Trophoblast cell (in vitro differentiated cells and primary cell): ENCODE measurements at regions not wholly inside any gene's neighbourhood (a gene's known extent, or its start where the extent isn't known, plus 50 kb on each side); places are given as distances from the start of the nearest gene placed in this dataset.

Source experiments
- DNase-seq, 2 donors: peaks; one replicate each; pipeline ENCODE4 v3.0.0-alpha.2; 2016
- H2AFZ ChIP-seq: 2 replicates; pipeline ENCODE4 v1.6.1; 2013; ENCODE audit warnings: low read length, moderate library complexity, mild to moderate bottlenecking; ENCODE audit not compliant: insufficient read depth, poor library complexity
- H2AK5ac ChIP-seq: 2 replicates; pipeline ENCODE4 v1.6.1; 2013; ENCODE audit warnings: mild to moderate bottlenecking, low read length
- H2BK120ac ChIP-seq: 2 replicates; pipeline ENCODE4 v1.6.1; 2013; ENCODE audit warnings: low read length, mild to moderate bottlenecking, moderate library complexity; ENCODE audit not compliant: insufficient read depth, poor library complexity
- H2BK12ac ChIP-seq: 2 replicates; pipeline ENCODE4 v1.6.1; 2013; ENCODE audit warnings: mild to moderate bottlenecking, low read length, moderate library complexity
- H2BK5ac ChIP-seq: 2 replicates; pipeline ENCODE4 v1.6.1; 2013; ENCODE audit warnings: low read length, low read depth, moderate library complexity, mild to moderate bottlenecking; ENCODE audit not compliant: poor library complexity
- H3K14ac ChIP-seq: 2 replicates; pipeline ENCODE4 v1.6.1; 2013; ENCODE audit warnings: mild to moderate bottlenecking, low read length
- H3K18ac ChIP-seq: 2 replicates; pipeline ENCODE4 v1.6.1; 2013; ENCODE audit warnings: mild to moderate bottlenecking, low read length
- H3K23ac ChIP-seq: 2 replicates; pipeline ENCODE4 v1.6.1; 2013; ENCODE audit warnings: low read length
- H3K27ac ChIP-seq: 2 replicates; pipeline ENCODE4 v1.5.1; 2013; ENCODE audit warnings: low read depth, mild to moderate bottlenecking, inconsistent platforms, low read length, moderate library complexity
- H3K27me3 ChIP-seq: 2 replicates; pipeline ENCODE4 v1.6.1; 2013; ENCODE audit warnings: inconsistent platforms, mild to moderate bottlenecking, low read length, moderate library complexity; ENCODE audit not compliant: insufficient read depth
- H3K36me3 ChIP-seq, 2 experiments: 1 replicate in 1 of 2; 2 replicates in 1 of 2; pipeline ENCODE4 v1.6.1; 2013; ENCODE audit warnings: low read length in 2 of 2, mild to moderate bottlenecking in 2 of 2, moderate library complexity in 1 of 2; ENCODE audit not compliant: insufficient read depth in 2 of 2, control insufficient read depth in 1 of 2
- H3K4ac ChIP-seq: 2 replicates; pipeline ENCODE4 v1.6.1; 2013; ENCODE audit warnings: low read depth, mild to moderate bottlenecking, low read length, moderate library complexity
- H3K4me1 ChIP-seq, 2 experiments: 1 replicate in 1 of 2; 2 replicates in 1 of 2; pipeline ENCODE4 v1.6.1; 2013; ENCODE audit warnings: low read length in 2 of 2, mild to moderate bottlenecking in 2 of 2, moderate library complexity in 1 of 2; ENCODE audit not compliant: insufficient read depth in 2 of 2, control insufficient read depth in 1 of 2
- H3K4me2 ChIP-seq: 2 replicates; pipeline ENCODE4 v1.6.1; 2013; ENCODE audit warnings: inconsistent platforms, mild to moderate bottlenecking, low read length, moderate library complexity
- H3K4me3 ChIP-seq: 2 replicates; pipeline ENCODE4 v1.5.1; 2013; ENCODE audit warnings: mild to moderate bottlenecking, low read depth, low read length, inconsistent platforms
- H3K79me1 ChIP-seq: one replicate; pipeline ENCODE4 v1.6.1; 2013; ENCODE audit warnings: low read length
- H3K79me2 ChIP-seq: 2 replicates; pipeline ENCODE4 v1.6.1; 2013; ENCODE audit warnings: low read length, mild to moderate bottlenecking; ENCODE audit not compliant: control insufficient read depth, insufficient read depth, poor library complexity
- H3K9ac ChIP-seq: 2 replicates; pipeline ENCODE4 v1.6.1; 2013; ENCODE audit warnings: mild to moderate bottlenecking, low read length
- H3K9me3 ChIP-seq: 2 replicates; pipeline ENCODE4 v1.6.1; 2013; ENCODE audit warnings: low read depth, mild to moderate bottlenecking, control low read depth, inconsistent platforms, low read length; ENCODE audit not compliant: insufficient read depth
- H4K12ac ChIP-seq: 2 replicates; pipeline ENCODE4 v1.6.1; 2013; ENCODE audit warnings: low read depth, mild to moderate bottlenecking, low read length, moderate library complexity
- H4K8ac ChIP-seq: 2 replicates; pipeline ENCODE4 v1.6.1; 2013; ENCODE audit warnings: low read depth, mild to moderate bottlenecking, low read length, moderate library complexity
- H4K91ac ChIP-seq: one replicate; pipeline ENCODE4 v1.6.1; 2013; ENCODE audit warnings: low read depth, mild to moderate bottlenecking, low read length, moderate library complexity
- WGBS: extraction: QIAGEN DNeasy Blood & Tissue Kit; methylation state at CpG from one replicate; pipeline ENCODE4 v1.1.7; 2013; ENCODE audit warnings: missing lambda C conversion rate; ENCODE audit not compliant: insufficient read length, insufficient coverage; ENCODE audit errors: extremely low coverage; 5-methylcytosine and 5-hydroxymethylcytosine counted together

- no peaks in the 10 kb centered on the region for H3K4me1 ChIP-seq
- H3K27me3 ChIP-seq, result no peaks in the 10 kb centered on the region
- no peak overlapping the region for H3K9ac ChIP-seq
- no peak overlapping the region for H2BK12ac ChIP-seq
- H2AFZ ChIP-seq, result no peak overlapping the region
- peaks cover 0 to 2% of the 10 kb centered on the region in 2 experiments for H3K36me3 ChIP-seq
- no peaks in the 10 kb centered on the region for H3K79me2 ChIP-seq
- no peak overlapping the region for H2BK120ac ChIP-seq
- no CpG with 5 or more reads among the region's 1 CpG for WGBS
- H4K91ac ChIP-seq, result no peak overlapping the region
- H3K79me1 ChIP-seq, result no peaks in the 10 kb centered on the region
- H3K4me2 ChIP-seq, result no peak overlapping the region
- H3K4ac ChIP-seq, result no peak overlapping the region
- H2BK5ac ChIP-seq, result no peak overlapping the region
- no peak overlapping the region for H3K23ac ChIP-seq
- no peaks in the 10 kb centered on the region for H3K9me3 ChIP-seq
- no peak overlapping the region for H3K14ac ChIP-seq
- DNase-seq, result no peak
- H2AK5ac ChIP-seq, result no peak overlapping the region
- H4K12ac ChIP-seq, result no peak overlapping the region
- no peak overlapping the region for H3K27ac ChIP-seq
- no peak overlapping the region for H3K18ac ChIP-seq
- no peak overlapping the region for H4K8ac ChIP-seq
- H3K4me3 ChIP-seq, result no peak overlapping the region
Observed at GRCh38 chr5:123261752-123262151, 161.5 kb downstream of the CEP120 start.

GRCh38 chr5:123249446-123249845 lies 160.4 kb downstream of the PRDM6 start:
- no peaks in the 10 kb centered on the region for H3K9me3 ChIP-seq
- no peak for DNase-seq
- no peak overlapping the region for H2BK5ac ChIP-seq
- no peaks in the 10 kb centered on the region for H3K36me3 ChIP-seq
- H3K18ac ChIP-seq, result no peak overlapping the region
- H3K27ac ChIP-seq, result no peak overlapping the region
- no peak overlapping the region for H3K4me3 ChIP-seq
- no peak overlapping the region for H2AFZ ChIP-seq
- H4K8ac ChIP-seq, result no peak overlapping the region
- H4K12ac ChIP-seq, result no peak overlapping the region
- H3K4ac ChIP-seq, result no peak overlapping the region
- no peak overlapping the region for H3K9ac ChIP-seq
- no peak overlapping the region for H3K14ac ChIP-seq
- no peaks in the 10 kb centered on the region for H3K79me2 ChIP-seq
- H4K91ac ChIP-seq, result no peak overlapping the region
- H3K27me3 ChIP-seq, result no peaks in the 10 kb centered on the region
- H2BK120ac ChIP-seq, result no peak overlapping the region
- no peak overlapping the region for H3K23ac ChIP-seq
- H3K4me1 ChIP-seq, result no peaks in the 10 kb centered on the region
- H2BK12ac ChIP-seq, result no peak overlapping the region
- no CpG with 5 or more reads among the region's 2 CpGs for WGBS
- H2AK5ac ChIP-seq, result no peak overlapping the region
- H3K4me2 ChIP-seq, result no peak overlapping the region
- H3K79me1 ChIP-seq, result no peaks in the 10 kb centered on the region

GRCh38 chr5:123245689-123246088 lies 156.6 kb downstream of the PRDM6 start:
- Histone ChIP-seq H3K23ac (no peak overlapping the region), H3K4me3 (no peak overlapping the region), H3K79me2 (no peaks in the 10 kb centered on the region), H3K27ac (no peak overlapping the region), H3K36me3 (no peaks in the 10 kb centered on the region), H2BK120ac (no peak overlapping the region), H2AK5ac (no peak overlapping the region), H2BK5ac (no peak overlapping the region), H2AFZ (no peak overlapping the region), H4K91ac (no peak overlapping the region), H3K9ac (no peak overlapping the region), H4K12ac (no peak overlapping the region), H4K8ac (no peak overlapping the region), H3K9me3 (no peaks in the 10 kb centered on the region), H3K4me1 (no peaks in the 10 kb centered on the region), H3K27me3 (no peaks in the 10 kb centered on the region), H2BK12ac (no peak overlapping the region), H3K79me1 (no peaks in the 10 kb centered on the region), H3K4ac (no peak overlapping the region), H3K14ac (no peak overlapping the region), H3K4me2 (no peak overlapping the region), H3K18ac (no peak overlapping the region)
- no peak for DNase-seq
- WGBS, result no CpG with 5 or more reads among the region's 1 CpG

GRCh38 chr5:123244458-123244857 lies 155.4 kb downstream of the PRDM6 start:
- Histone ChIP-seq H2AFZ (no peak overlapping the region), H4K12ac (no peak overlapping the region), H3K14ac (no peak overlapping the region), H3K27me3 (no peaks in the 10 kb centered on the region), H3K9ac (no peak overlapping the region), H3K4me1 (no peaks in the 10 kb centered on the region), H4K91ac (no peak overlapping the region), H3K18ac (no peak overlapping the region), H3K79me1 (no peaks in the 10 kb centered on the region), H2BK5ac (no peak overlapping the region), H2BK120ac (no peak overlapping the region), H3K36me3 (no peaks in the 10 kb centered on the region), H4K8ac (no peak overlapping the region), H3K27ac (no peak overlapping the region), H3K79me2 (no peaks in the 10 kb centered on the region), H2AK5ac (no peak overlapping the region), H3K9me3 (no peaks in the 10 kb centered on the region), H3K4me2 (no peak overlapping the region), H2BK12ac (no peak overlapping the region), H3K4ac (no peak overlapping the region), H3K4me3 (no peak overlapping the region), H3K23ac (no peak overlapping the region)
- no peak for DNase-seq
- WGBS, result no CpG with 5 or more reads among the region's 2 CpGs
